ENCODE measurements at regions not wholly inside any gene's neighbourhood (a gene's known extent, or its start where the extent isn't known, plus 50 kb on each side); places are given as distances from the start of the nearest gene placed in this dataset.

DNA sequence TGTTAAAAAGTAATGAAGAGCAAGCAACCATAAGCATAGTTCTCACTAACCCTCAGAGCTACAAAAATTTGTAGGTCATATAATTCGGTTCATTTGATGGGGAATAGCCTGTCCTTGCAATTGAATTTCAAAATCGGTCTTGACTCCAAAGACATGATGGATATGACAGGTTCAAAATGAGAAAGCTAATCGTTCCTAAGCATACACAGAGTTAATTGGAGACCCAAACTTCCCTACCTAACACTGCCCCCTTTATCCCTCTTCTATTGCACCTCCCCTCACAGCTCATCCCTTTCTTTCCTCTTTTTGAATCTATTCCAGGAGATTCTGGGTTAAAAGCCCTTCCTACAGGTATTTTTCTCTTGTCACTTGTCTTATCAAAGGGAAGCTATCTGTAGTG is 390.0 kb upstream of the PTBP2 start:
- H3K36me3 ChIP-seq (ENCODE audit: control insufficient read depth in 2 of 2, extremely low read depth in 1 of 2, insufficient read depth in 2 of 2, low read length in 2 of 2), result no peaks in the 10 kb centered on the region
- no peak for DNase-seq (ENCODE audit: low read depth, low spot score)
- H3K27me3 ChIP-seq (ENCODE audit: control insufficient read depth in 2 of 2, insufficient read depth in 2 of 2, low read length in 2 of 2), result no peaks in the 10 kb centered on the region
- TF ChIP-seq, protein P1, sequence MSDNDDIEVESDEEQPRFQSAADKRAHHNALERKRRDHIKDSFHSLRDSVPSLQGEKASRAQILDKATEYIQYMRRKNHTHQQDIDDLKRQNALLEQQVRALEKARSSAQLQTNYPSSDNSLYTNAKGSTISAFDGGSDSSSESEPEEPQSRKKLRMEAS (IDR thresholded peaks at IDR 0.05; ENCODE audit: insufficient read depth, insufficient read length), result no peak
- no peak for TF ChIP-seq POLR2AphosphoS5 (IDR thresholded peaks at IDR 0.05; ENCODE audit: insufficient read depth, low read depth, low read length)
- no peak for TF ChIP-seq MYC (IDR thresholded peaks at IDR 0.05; ENCODE audit: low read depth, low read length)
- no peak for TF ChIP-seq FOS (IDR thresholded peaks at IDR 0.05; ENCODE audit: borderline replicate concordance, insufficient read depth, low read length)
- no peak for TF ChIP-seq POLR2A (IDR thresholded peaks at IDR 0.05; ENCODE audit: low read depth, low read length)
- no peak for TF ChIP-seq JUN (IDR thresholded peaks at IDR 0.05; ENCODE audit: borderline replicate concordance, insufficient read depth, insufficient read length, low read depth)
- no peak for TF ChIP-seq GATA2 (IDR thresholded peaks at IDR 0.05; ENCODE audit: insufficient read depth, insufficient read length, low read depth, low read length)
- TF ChIP-seq EZH2 (IDR thresholded peaks at IDR 0.05; ENCODE audit: borderline replicate concordance, low read depth, low read length, severe bottlenecking), result no peak
- TF ChIP-seq, protein P2, sequence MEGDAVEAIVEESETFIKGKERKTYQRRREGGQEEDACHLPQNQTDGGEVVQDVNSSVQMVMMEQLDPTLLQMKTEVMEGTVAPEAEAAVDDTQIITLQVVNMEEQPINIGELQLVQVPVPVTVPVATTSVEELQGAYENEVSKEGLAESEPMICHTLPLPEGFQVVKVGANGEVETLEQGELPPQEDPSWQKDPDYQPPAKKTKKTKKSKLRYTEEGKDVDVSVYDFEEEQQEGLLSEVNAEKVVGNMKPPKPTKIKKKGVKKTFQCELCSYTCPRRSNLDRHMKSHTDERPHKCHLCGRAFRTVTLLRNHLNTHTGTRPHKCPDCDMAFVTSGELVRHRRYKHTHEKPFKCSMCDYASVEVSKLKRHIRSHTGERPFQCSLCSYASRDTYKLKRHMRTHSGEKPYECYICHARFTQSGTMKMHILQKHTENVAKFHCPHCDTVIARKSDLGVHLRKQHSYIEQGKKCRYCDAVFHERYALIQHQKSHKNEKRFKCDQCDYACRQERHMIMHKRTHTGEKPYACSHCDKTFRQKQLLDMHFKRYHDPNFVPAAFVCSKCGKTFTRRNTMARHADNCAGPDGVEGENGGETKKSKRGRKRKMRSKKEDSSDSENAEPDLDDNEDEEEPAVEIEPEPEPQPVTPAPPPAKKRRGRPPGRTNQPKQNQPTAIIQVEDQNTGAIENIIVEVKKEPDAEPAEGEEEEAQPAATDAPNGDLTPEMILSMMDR (IDR thresholded peaks at IDR 0.05; ENCODE audit: extremely low read depth in 1 of 2, insufficient read depth in 1 of 2, low read depth in 1 of 2, low read length in 2 of 2), result no peak
- intact Hi-C loops (cut with micrococcal nuclease) (no loop called here), dilution Hi-C loops (cut with MboI; ENCODE audit: extremely low pct_ligation_motif_present, low sequenced_read_pairs) (no loop called here)
- POLR2A ChIA-PET, result no interaction called here
- H3K4me1 ChIP-seq (ENCODE audit: control insufficient read depth, extremely low read depth, insufficient read depth, low read length), result peaks cover 9% of the 10 kb centered on the region
- no peak for FAIRE-seq
- H3K27ac ChIP-seq (ENCODE audit: insufficient read depth, low read depth, low read length), result no peak overlapping the region
- H3K79me2 ChIP-seq (ENCODE audit: control insufficient read depth, insufficient read depth, low read length), result no peaks in the 10 kb centered on the region
- H3K9me3 ChIP-seq (replicated peaks; ENCODE audit: control insufficient read depth, insufficient read depth, low read length), result no peaks in the 10 kb centered on the region
- no TSS peak for BruUV-seq (replicated peaks)
- H3K4me2 ChIP-seq (ENCODE audit: insufficient read depth, low read length), result no peak overlapping the region
- H3K9ac ChIP-seq (replicated peaks; ENCODE audit: extremely low read depth, insufficient read depth, low read length), result no peak overlapping the region
- H4K20me1 ChIP-seq (replicated peaks; ENCODE audit: control insufficient read depth, extremely low read depth, insufficient read depth, low read length), result no peaks in the 10 kb centered on the region
- no peaks in the 10 kb centered on the region for H3K9me1 ChIP-seq (replicated peaks; ENCODE audit: control insufficient read depth, extremely low read depth, insufficient read depth, low read length)
- no peak overlapping the region for H3K4me3 ChIP-seq (replicated peaks in 1 of 3; ENCODE audit: insufficient read depth in 1 of 3, low read depth in 1 of 3, low read length in 3 of 3)
- H2AFZ ChIP-seq (ENCODE audit: low read depth, low read length), result no peak overlapping the region
- CTCF ChIA-PET, result interaction anchor here (1.5 kb wide), 1 partner anchor 95 kb away, joined by 3 read pairs; no protein-coding TSS in a partner anchor

All from endothelial cell of umbilical vein (primary cell).